HG02610 (cell line): ENCODE measurements at regions not wholly inside any gene's neighbourhood (a gene's known extent, or its start where the extent isn't known, plus 50 kb on each side); places are given as distances from the start of the nearest gene placed in this dataset.

Source experiments
- ATAC-seq: cut with Tn5 transposase; IDR thresholded peaks from one replicate; pipeline ENCODE4 v1.9.1; 2021; ENCODE audit warnings: mild to moderate bottlenecking, moderate library complexity; ENCODE audit not compliant: unreplicated experiment

DNA sequence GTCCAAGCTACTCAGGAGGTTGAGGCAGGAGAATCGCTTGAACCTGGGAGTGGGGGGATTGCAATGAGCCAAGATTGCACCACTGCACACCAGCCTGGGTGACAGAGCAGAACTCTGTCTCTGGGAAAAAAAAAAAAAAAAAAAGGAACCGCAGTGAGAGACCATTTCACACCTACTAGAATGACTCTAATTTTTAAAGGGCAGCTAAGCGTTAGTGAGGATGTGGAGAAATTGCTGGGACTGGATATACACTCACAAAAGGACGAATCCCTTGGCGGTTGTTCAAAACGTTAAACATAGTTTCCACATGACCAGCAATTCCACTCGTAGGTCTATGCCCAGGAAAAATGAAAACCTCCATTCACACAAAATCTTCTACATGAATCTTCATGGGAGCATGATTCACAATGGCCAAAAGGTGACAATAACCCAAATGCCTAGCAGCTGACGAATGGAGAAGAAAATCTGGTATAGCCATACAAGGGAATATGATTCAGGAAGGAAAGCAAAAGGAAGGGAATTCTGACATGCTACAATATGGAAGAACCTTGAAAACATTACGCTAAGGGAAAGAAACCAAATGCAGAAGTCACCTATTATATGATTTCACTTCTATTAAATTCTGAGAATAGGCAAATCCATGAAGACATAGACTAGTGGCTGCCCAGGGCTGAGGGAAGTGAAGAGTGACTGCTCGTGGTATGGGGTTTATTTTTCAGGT, 127.0 kb downstream of the CHSY1 start:
- no peak for ATAC-seq

- no peak for ATAC-seq
Measured at GRCh38 chr15:101123222-101123910, 128.5 kb downstream of the CHSY1 start.

- ATAC-seq: no peak
Measured at GRCh38 chr15:101122806-101123205, 129.0 kb downstream of the CHSY1 start.

DNA sequence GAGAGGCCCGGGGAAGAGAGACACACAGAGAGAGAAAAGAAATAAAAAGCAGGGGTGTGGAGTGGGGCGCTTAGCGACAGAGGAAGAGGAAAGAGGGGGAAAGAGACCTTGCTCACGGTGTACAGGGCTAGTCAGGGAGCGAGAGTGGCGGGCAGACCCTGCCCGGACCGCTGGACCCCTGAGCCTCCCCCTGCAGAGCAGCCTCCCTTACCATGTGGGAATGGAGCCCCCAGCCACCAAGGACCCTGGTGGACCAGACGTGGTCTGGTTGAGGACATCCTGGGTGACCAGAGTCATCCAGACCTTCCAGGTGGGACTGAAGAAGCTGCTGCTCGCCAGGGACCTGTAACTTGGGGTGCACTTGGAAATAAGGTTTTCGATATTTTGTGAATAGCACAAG, 129.6 kb downstream of the CHSY1 start:
- ATAC-seq: no peak

DNA sequence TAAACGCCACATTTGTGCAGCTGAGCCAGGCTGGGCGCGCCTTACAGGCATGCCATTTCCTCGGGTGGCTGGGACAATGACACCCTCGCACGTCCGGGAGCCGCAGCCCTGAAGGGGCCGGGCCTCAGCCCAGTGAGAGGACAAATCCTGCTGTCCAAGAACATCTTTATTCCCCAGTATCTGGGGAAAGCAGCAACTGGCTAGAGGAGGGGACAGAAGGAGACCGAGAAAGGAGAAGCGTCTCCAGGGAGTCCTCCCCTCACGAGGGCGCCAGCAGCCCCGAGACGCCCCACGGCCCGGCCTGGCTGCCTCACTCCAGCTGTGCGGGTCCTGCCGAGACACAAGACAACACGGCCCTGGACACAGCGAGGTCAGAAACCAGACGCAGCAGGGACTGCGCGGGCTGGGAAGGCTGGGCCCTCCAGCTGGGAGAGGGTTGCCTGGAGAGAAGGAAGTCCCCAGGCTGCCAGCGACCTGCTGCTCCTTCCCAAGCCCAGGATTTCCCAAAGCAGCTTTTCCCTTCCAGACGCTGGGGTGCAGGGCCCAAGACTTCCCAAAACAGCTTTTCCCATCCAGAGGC, 130.2 kb downstream of the CHSY1 start:
- peak; percentile 46 for ATAC-seq

- no peak for ATAC-seq
Measured at GRCh38 chr15:101120987-101121386, 130.9 kb downstream of the CHSY1 start.

- no peak for ATAC-seq
Measured at GRCh38 chr15:101120473-101120872, 131.4 kb downstream of the CHSY1 start.
